ENCODE measurements at regions not wholly inside any gene's neighbourhood (a gene's known extent, or its start where the extent isn't known, plus 50 kb on each side); places are given as distances from the start of the nearest gene placed in this dataset.

- Histone ChIP-seq H3K36me3 (ENCODE audit: insufficient read depth, low read length) (no peaks in the 10 kb centered on the region), H2AFZ (ENCODE audit: low read depth, low read length) (no peak overlapping the region), H3K4me1 (ENCODE audit: insufficient read depth, low read length) (no peaks in the 10 kb centered on the region), H3K27me3 (ENCODE audit: insufficient read depth, low read length) (no peaks in the 10 kb centered on the region), H3K9me3 (ENCODE audit: low read length) (no peaks in the 10 kb centered on the region), H3K4me3 (ENCODE audit: low read length) (no peak overlapping the region)
These were observed 50.8 kb upstream of the OCM2 start for GRCh38 chr7:98040626-98041360.

- H3K27me3 ChIP-seq (ENCODE audit: insufficient read depth, low read length): no peaks in the 10 kb centered on the region
- no peaks in the 10 kb centered on the region for H3K36me3 ChIP-seq (ENCODE audit: insufficient read depth, low read length)
- H3K4me3 ChIP-seq (ENCODE audit: low read length): no peak overlapping the region
- H3K4me1 ChIP-seq (ENCODE audit: insufficient read depth, low read length): no peaks in the 10 kb centered on the region
- H2AFZ ChIP-seq (ENCODE audit: low read depth, low read length): no peak overlapping the region
- H3K9me3 ChIP-seq (ENCODE audit: low read length): no peaks in the 10 kb centered on the region
These were observed 56.8 kb upstream of the OCM2 start for GRCh38 chr7:98046816-98047215.

GRCh38 chr7:98049034-98049433, 57.6 kb upstream of the LMTK2 start:
- Histone ChIP-seq H3K4me3 (ENCODE audit: low read length) (no peak overlapping the region), H2AFZ (ENCODE audit: low read depth, low read length) (no peak overlapping the region), H3K9me3 (ENCODE audit: low read length) (no peaks in the 10 kb centered on the region), H3K36me3 (ENCODE audit: insufficient read depth, low read length) (no peaks in the 10 kb centered on the region), H3K27me3 (ENCODE audit: insufficient read depth, low read length) (no peaks in the 10 kb centered on the region), H3K4me1 (ENCODE audit: insufficient read depth, low read length) (no peaks in the 10 kb centered on the region)

- H3K27me3 ChIP-seq (ENCODE audit: insufficient read depth, low read length): no peaks in the 10 kb centered on the region
- no peak overlapping the region for H3K4me3 ChIP-seq (ENCODE audit: low read length)
- H2AFZ ChIP-seq (ENCODE audit: low read depth, low read length): peak overlapping the region; percentile 10
- H3K9me3 ChIP-seq (ENCODE audit: low read length): no peaks in the 10 kb centered on the region
- no peaks in the 10 kb centered on the region for H3K4me1 ChIP-seq (ENCODE audit: insufficient read depth, low read length)
- H3K36me3 ChIP-seq (ENCODE audit: insufficient read depth, low read length): no peaks in the 10 kb centered on the region
These were observed 55.4 kb upstream of the LMTK2 start for GRCh38 chr7:98051118-98051744.

- Histone ChIP-seq H3K4me1 (ENCODE audit: insufficient read depth, low read length) (no peaks in the 10 kb centered on the region), H2AFZ (ENCODE audit: low read depth, low read length) (no peak overlapping the region), H3K9me3 (ENCODE audit: low read length) (no peaks in the 10 kb centered on the region), H3K36me3 (ENCODE audit: insufficient read depth, low read length) (no peaks in the 10 kb centered on the region), H3K4me3 (ENCODE audit: low read length) (no peak overlapping the region), H3K27me3 (ENCODE audit: insufficient read depth, low read length) (no peaks in the 10 kb centered on the region)
These were observed 52.1 kb upstream of the LMTK2 start for GRCh38 chr7:98054585-98054984.

- Histone ChIP-seq H3K36me3 (ENCODE audit: insufficient read depth, low read length) (no peaks in the 10 kb centered on the region), H3K4me3 (ENCODE audit: low read length) (no peak overlapping the region), H3K9me3 (ENCODE audit: low read length) (no peaks in the 10 kb centered on the region), H3K4me1 (ENCODE audit: insufficient read depth, low read length) (no peaks in the 10 kb centered on the region), H2AFZ (ENCODE audit: low read depth, low read length) (no peak overlapping the region), H3K27me3 (ENCODE audit: insufficient read depth, low read length) (no peaks in the 10 kb centered on the region)
These were observed 50.1 kb upstream of the LMTK2 start for GRCh38 chr7:98056580-98056979.
